Caco-2 (cell line): ENCODE measurements at regions not wholly inside any gene's neighbourhood (a gene's known extent, or its start where the extent isn't known, plus 50 kb on each side); places are given as distances from the start of the nearest gene placed in this dataset.
"Not testable (repeated sequence)": the region's sequence is repeated elsewhere in the genome, so short reads cannot be mapped to it uniquely, and the experiment has no call there.

Experiments
- BruUV-seq: library from RNA; stranded (reverse); fragments of 400-500 nt; replicated peaks from 2 replicates; lab custom pipeline; 2021; lab: Mats Ljungman, UMichigan
- CTCF ChIA-PET: fragments of 300-600 bp; sonication (Branson Sonifier 250); formaldehyde crosslinking; loops from one replicate; lab custom pipeline; 2022; ENCODE audit warnings: antibody characterized with exemption; lab: Charles Lee
- POLR2A ChIA-PET: fragments of 300-600 bp; sonication (Branson Sonifier 250); formaldehyde crosslinking; loops from one replicate; lab custom pipeline; 2022; ENCODE audit warnings: antibody characterized with exemption; lab: Charles Lee
- DNase-seq, 2 experiments: peaks; one replicate each; pipeline versions ENCODE4 v3.0.0 to v3.0.0-alpha.2; 2020 to 2022
- H3K27me3 ChIP-seq: replicated peaks from 2 replicates; pipeline ENCODE4 v1.6.0; 2011; ENCODE audit warnings: low read length; ENCODE audit not compliant: control insufficient read depth, insufficient read depth
- H3K36me3 ChIP-seq: 2 replicates; pipeline ENCODE4 v1.5.1; 2011; ENCODE audit warnings: low read length; ENCODE audit not compliant: control insufficient read depth, insufficient read depth
- H3K4me1 ChIP-seq: fragments of 250-450 bp; sonication (Bioruptor Pico); 2 replicates; pipeline ENCODE4 v1.5.1; 2020; ENCODE audit warnings: mild to moderate bottlenecking
- H3K4me3 ChIP-seq: 2 replicates; pipeline ENCODE4 v1.5.1; 2011; ENCODE audit warnings: low read depth, mild to moderate bottlenecking, control low read depth, low read length
- H3K9me3 ChIP-seq: fragments of 250-450 bp; sonication (Bioruptor Pico); 2 replicates; pipeline ENCODE4 v1.5.1; 2020; ENCODE audit warnings: mild to moderate bottlenecking, moderate library complexity
- H3K27ac Mint-ChIP-seq: one replicate; pipeline ENCODE4 v1.8.0; 2022; ENCODE audit warnings: mixed read lengths; ENCODE audit not compliant: unreplicated experiment
- H3K27me3 Mint-ChIP-seq: one replicate; pipeline ENCODE4 v1.8.0; 2022; ENCODE audit warnings: mixed read lengths; ENCODE audit not compliant: insufficient read depth, unreplicated experiment
- H3K36me3 Mint-ChIP-seq: one replicate; pipeline ENCODE4 v1.8.0; 2022; ENCODE audit warnings: mild to moderate bottlenecking, mixed read lengths; ENCODE audit not compliant: insufficient read depth, unreplicated experiment
- H3K4me1 Mint-ChIP-seq: one replicate; pipeline ENCODE4 v1.8.0; 2022; ENCODE audit warnings: low read depth, mixed read lengths; ENCODE audit not compliant: unreplicated experiment
- H3K4me3 Mint-ChIP-seq: one replicate; pipeline ENCODE4 v1.8.0; 2022; ENCODE audit warnings: mild to moderate bottlenecking, moderate library complexity, mixed read lengths; ENCODE audit not compliant: unreplicated experiment
- H3K9me3 Mint-ChIP-seq: one replicate; pipeline ENCODE4 v1.8.0; 2022; ENCODE audit warnings: mixed read lengths; ENCODE audit not compliant: unreplicated experiment
- intact Hi-C: fragments of 100-400 bp; cut with micrococcal nuclease; formaldehyde crosslinking; loops from one replicate; pipeline ENCODE4 v1.10.0; 2022; ENCODE audit not compliant: unreplicated experiment
- TF ChIP-seq, protein P1 (sequence below), 2 experiments: fragments of 200-600 bp in 1 of 2; IDR thresholded peaks; 1 replicate in 1 of 2; 2 replicates in 1 of 2; pipeline versions ENCODE4 v1.5.1 to v1.8.0; 2011 to 2022; ENCODE audit warnings: antibody characterized with exemption in 1 of 2, control low read depth in 1 of 2, inconsistent platforms in 1 of 2, low read depth in 1 of 2, low read length in 1 of 2, mild to moderate bottlenecking in 1 of 2, moderate library complexity in 1 of 2; ENCODE audit not compliant: insufficient read depth in 1 of 2, severe bottlenecking in 1 of 2, unreplicated experiment in 1 of 2

DNA sequence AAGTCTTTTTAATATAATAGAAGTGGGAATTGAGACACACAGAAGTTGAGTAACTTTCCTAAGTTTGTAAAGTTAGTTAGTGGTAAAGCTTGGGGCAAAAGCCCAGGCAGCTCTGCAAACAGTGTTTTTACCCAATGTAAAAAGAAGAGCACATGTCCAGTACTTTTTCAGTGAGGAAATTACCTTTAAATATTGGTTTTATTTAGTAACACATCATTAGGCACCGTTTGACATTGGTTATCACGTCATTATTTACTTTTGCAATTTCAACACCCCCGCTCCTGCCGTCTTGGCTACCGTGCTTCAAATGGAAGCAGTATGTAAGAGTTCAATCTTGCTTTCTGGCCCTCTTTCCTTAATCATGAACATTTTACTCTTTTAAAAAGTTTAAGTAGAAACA, 807.9 kb downstream of the EPHA4 start:
- no TSS peak for BruUV-seq
- Histone ChIP-seq H3K4me1 (no peaks in the 10 kb centered on the region), H3K27me3 (no peaks in the 10 kb centered on the region), H3K36me3 (no peaks in the 10 kb centered on the region), H3K4me3 (no peak overlapping the region), H3K9me3 (no peaks in the 10 kb centered on the region)
- Mint-ChIP-seq H3K27ac (no peak overlapping the region), H3K36me3 (no peaks in the 10 kb centered on the region), H3K27me3 (peaks cover 19% of the 10 kb centered on the region), H3K4me1 (no peaks in the 10 kb centered on the region), H3K4me3 (no peak overlapping the region), H3K9me3 (no peaks in the 10 kb centered on the region)
- TF ChIP-seq, protein P1, sequence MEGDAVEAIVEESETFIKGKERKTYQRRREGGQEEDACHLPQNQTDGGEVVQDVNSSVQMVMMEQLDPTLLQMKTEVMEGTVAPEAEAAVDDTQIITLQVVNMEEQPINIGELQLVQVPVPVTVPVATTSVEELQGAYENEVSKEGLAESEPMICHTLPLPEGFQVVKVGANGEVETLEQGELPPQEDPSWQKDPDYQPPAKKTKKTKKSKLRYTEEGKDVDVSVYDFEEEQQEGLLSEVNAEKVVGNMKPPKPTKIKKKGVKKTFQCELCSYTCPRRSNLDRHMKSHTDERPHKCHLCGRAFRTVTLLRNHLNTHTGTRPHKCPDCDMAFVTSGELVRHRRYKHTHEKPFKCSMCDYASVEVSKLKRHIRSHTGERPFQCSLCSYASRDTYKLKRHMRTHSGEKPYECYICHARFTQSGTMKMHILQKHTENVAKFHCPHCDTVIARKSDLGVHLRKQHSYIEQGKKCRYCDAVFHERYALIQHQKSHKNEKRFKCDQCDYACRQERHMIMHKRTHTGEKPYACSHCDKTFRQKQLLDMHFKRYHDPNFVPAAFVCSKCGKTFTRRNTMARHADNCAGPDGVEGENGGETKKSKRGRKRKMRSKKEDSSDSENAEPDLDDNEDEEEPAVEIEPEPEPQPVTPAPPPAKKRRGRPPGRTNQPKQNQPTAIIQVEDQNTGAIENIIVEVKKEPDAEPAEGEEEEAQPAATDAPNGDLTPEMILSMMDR (IDR thresholded peaks at IDR 0.05; ENCODE audit: insufficient read depth in 1 of 2, low read depth in 1 of 2, low read length in 1 of 2, severe bottlenecking in 1 of 2, unreplicated experiment in 1 of 2): no peak
- CTCF ChIA-PET: no interaction called here
- DNase-seq: no peak
- POLR2A ChIA-PET: no interaction called here
- intact Hi-C loops: no loop called here

DNA sequence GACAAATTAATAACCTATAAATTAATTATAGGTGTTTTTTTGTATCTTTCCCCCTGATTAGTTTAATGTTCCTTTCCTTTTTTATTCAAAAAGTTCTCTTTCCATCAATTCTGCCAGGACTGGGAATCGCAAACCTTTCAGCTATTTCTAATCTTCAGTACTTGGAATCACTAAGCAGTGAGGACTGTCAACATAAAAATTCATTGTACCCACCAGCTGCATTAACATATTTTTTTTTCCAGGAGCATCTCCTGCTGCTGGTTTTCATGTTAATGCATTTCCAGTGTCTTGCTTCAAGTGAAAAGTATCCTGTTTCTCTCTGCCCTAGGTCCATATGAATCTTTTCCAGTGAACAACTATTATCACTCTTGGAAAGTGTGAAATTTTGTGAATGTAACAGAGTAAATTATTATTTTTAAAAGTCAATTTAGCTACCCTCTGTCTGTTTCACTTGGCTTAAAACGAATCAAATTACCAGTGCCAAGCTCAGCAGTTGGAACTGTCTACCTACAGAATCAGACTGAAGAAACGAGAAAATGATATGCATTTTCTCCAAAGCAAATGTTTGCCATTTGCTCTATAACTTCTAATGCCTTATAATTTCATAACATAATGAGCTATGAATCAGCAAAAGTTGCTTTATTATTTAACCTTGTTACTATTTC, 804.4 kb downstream of the EPHA4 start:
- Mint-ChIP-seq H3K27me3 (peaks cover 9% of the 10 kb centered on the region), H3K4me3 (no peak overlapping the region), H3K4me1 (no peaks in the 10 kb centered on the region), H3K36me3 (no peaks in the 10 kb centered on the region), H3K9me3 (no peaks in the 10 kb centered on the region), H3K27ac (no peak overlapping the region)
- Histone ChIP-seq H3K9me3 (no peaks in the 10 kb centered on the region), H3K27me3 (no peaks in the 10 kb centered on the region), H3K4me1 (no peaks in the 10 kb centered on the region), H3K36me3 (no peaks in the 10 kb centered on the region), H3K4me3 (no peak overlapping the region)
- TF ChIP-seq, protein P1 (IDR thresholded peaks at IDR 0.05; ENCODE audit: insufficient read depth in 1 of 2, low read depth in 1 of 2, low read length in 1 of 2, severe bottlenecking in 1 of 2, unreplicated experiment in 1 of 2): no peak
- ChIA-PET CTCF (no interaction called here), POLR2A (no interaction called here)
- no peak for DNase-seq
- BruUV-seq: no TSS peak
- intact Hi-C loops: no loop called here

DNA sequence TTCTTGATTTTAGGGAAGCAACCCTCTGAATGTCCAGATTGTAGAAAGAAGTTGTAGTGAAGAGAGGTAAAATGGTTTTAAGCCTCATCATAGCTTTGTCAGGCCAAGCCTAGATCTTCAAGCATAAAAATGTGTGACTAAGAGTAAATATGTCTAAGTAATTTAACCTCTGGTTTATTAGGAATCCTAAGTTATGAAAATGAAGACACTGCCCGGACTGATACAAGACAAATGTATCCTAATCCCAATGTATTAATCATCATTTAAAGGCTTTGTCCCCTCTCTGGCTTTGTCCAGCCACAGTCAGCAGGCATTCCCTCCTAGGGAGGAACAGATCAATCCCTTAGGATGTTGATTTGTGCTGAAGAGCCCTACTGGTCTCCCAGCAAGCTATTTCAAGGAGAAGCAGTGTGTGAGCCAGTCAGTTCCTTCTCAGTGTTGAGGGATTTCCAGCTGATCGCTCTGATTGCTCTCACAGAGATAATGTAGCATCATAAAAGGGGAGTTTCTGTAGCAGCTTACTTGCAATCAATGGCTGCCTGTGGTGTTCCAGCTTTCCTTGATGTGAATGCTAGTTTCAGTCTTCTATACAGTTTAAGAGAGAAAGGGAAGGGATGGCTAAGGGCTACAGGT, 796.1 kb downstream of the EPHA4 start:
- intact Hi-C loops: no loop called here
- Histone ChIP-seq H3K27me3 (no peaks in the 10 kb centered on the region), H3K9me3 (no peaks in the 10 kb centered on the region), H3K4me1 (no peaks in the 10 kb centered on the region), H3K4me3 (no peak overlapping the region), H3K36me3 (no peaks in the 10 kb centered on the region)
- Mint-ChIP-seq H3K27me3 (peaks cover 15% of the 10 kb centered on the region), H3K4me1 (no peaks in the 10 kb centered on the region), H3K27ac (no peak overlapping the region), H3K4me3 (no peak overlapping the region), H3K9me3 (no peaks in the 10 kb centered on the region), H3K36me3 (no peaks in the 10 kb centered on the region)
- BruUV-seq: no TSS peak
- ChIA-PET CTCF (no interaction called here), POLR2A (no interaction called here)
- DNase-seq: no peak
- TF ChIP-seq, protein P1 (IDR thresholded peaks at IDR 0.05; ENCODE audit: insufficient read depth in 1 of 2, low read depth in 1 of 2, low read length in 1 of 2, severe bottlenecking in 1 of 2, unreplicated experiment in 1 of 2): no peak

DNA sequence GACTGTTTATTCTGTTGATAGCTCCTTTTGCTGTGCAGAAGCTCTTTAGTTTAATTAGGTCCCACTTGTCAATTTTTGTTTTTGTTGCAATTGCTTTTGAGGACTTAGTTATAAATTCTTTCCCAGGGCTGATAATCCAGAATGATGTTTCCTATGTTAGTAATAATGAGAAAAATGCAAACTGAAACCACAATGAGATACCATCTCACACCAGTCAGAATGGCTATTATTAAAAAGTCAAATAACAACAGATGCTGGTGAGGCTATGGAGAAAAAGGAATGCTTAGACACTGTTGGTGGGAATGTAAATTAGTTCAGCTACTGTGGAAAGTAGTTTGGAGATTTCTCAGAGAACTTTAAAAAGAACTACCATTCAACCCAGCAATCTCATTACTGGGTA, 793.0 kb downstream of the EPHA4 start:
- BruUV-seq, H3K4me1 ChIP-seq, CTCF ChIA-PET, H3K27me3 ChIP-seq, H3K36me3 Mint-ChIP-seq, intact Hi-C loops, H3K27ac Mint-ChIP-seq, H3K9me3 ChIP-seq, POLR2A ChIA-PET, DNase-seq, H3K4me1 Mint-ChIP-seq, H3K36me3 ChIP-seq, H3K4me3 ChIP-seq, H3K9me3 Mint-ChIP-seq, H3K4me3 Mint-ChIP-seq: not testable (repeated sequence)
- peaks cover 15% of the 10 kb centered on the region for H3K27me3 Mint-ChIP-seq
